ENCODE measurements at regions not wholly inside any gene's neighbourhood (a gene's known extent, or its start where the extent isn't known, plus 50 kb on each side); places are given as distances from the start of the nearest gene placed in this dataset.

DNA sequence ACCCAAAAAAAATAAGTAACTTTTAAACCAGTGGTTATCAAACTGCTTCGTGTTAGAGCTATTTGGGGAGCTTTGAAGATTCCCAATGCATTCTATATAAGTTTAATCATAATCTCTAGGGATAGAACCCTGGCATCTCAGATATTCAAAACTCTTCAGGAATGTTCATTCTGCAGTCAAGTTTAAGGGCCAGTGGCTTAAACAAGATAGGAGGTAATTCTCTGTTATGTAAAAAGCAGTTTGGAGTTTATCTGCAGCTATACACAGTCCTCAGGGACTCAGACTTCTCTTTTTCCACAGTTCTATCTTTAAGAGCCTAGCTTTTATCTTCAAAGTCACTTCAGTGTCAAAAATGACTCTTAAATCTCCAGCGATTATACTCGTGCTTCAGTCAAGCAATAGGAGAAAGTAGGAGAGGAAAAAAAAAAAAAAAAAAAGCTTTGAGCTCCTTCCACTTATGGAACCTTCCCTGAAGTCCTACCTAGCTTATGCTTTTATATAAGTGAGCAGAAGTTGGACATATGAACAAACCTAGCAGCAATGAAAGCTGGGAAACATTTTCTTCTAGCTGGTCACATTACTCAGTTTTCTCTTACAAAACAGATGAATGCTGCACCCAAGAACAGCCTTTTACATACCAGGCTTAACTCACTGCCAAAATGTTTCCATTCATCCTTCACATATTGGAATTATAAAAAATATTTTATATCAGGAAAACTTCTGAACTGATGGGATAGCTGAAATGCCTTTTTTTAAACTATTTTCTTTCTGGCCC, 302.8 kb downstream of the FSCB start:
- DNase-seq (ENCODE audit: low spot score) (no peak), FAIRE-seq (no peak), ATAC-seq (no peak)
- Histone ChIP-seq H3K9ac (ENCODE audit: insufficient read depth, low read depth, low read length) (no peak overlapping the region), H3K36me3 (replicated peaks in 1 of 2; ENCODE audit: control insufficient read depth in 1 of 2, insufficient read depth in 2 of 2, low read length in 2 of 2) (no peaks in the 10 kb centered on the region), H3K4me3 (replicated peaks in 1 of 3; ENCODE audit: insufficient read depth in 1 of 3, low read depth in 2 of 3, low read length in 3 of 3) (no peak overlapping the region), H3K27ac (ENCODE audit: extremely low read length, insufficient read depth, low read length) (no peak overlapping the region), H4K20me1 (ENCODE audit: insufficient read depth, low read length) (no peaks in the 10 kb centered on the region), H3K4me1 (ENCODE audit: insufficient read depth, low read length) (no peaks in the 10 kb centered on the region), H3K9me3 (ENCODE audit: low read length) (peaks cover 4% of the 10 kb centered on the region; the same call in 1 of the 2 replicates), H3K4me2 (ENCODE audit: low read depth, low read length) (no peak overlapping the region), H3K27me3 (ENCODE audit: control insufficient read depth in 1 of 2, insufficient read depth in 2 of 2, low read length in 2 of 2) (no peaks in the 10 kb centered on the region), H3K79me2 (ENCODE audit: insufficient read depth, low read length) (no peaks in the 10 kb centered on the region), H2AFZ (ENCODE audit: low read length) (no peak overlapping the region)
- no TSS peak for BruUV-seq (replicated peaks)
- ChIA-PET CTCF (ENCODE audit: low intra/inter-chr PET ratio, low total read pairs) (no interaction called here), POLR2A (no interaction called here)
- in situ Hi-C loops (cut with HindIII; ENCODE audit: extremely low pct_ligation_motif_present, low pct_unique_long_range_greater_than_20kb) (no loop called here), intact Hi-C loops (cut with micrococcal nuclease; ENCODE audit: unreplicated experiment) (no loop called here)
- TF ChIP-seq ZNF567 (CRISPR knock-in tag; IDR thresholded peaks at IDR 0.05; ENCODE audit: borderline replicate concordance): no peak
- no peak for TF ChIP-seq ATAD3A (CRISPR knock-in tag; IDR thresholded peaks at IDR 0.05)
- TF ChIP-seq, protein P1, sequence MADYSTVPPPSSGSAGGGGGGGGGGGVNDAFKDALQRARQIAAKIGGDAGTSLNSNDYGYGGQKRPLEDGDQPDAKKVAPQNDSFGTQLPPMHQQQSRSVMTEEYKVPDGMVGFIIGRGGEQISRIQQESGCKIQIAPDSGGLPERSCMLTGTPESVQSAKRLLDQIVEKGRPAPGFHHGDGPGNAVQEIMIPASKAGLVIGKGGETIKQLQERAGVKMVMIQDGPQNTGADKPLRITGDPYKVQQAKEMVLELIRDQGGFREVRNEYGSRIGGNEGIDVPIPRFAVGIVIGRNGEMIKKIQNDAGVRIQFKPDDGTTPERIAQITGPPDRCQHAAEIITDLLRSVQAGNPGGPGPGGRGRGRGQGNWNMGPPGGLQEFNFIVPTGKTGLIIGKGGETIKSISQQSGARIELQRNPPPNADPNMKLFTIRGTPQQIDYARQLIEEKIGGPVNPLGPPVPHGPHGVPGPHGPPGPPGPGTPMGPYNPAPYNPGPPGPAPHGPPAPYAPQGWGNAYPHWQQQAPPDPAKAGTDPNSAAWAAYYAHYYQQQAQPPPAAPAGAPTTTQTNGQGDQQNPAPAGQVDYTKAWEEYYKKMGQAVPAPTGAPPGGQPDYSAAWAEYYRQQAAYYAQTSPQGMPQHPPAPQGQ (CRISPR knock-in tag; IDR thresholded peaks at IDR 0.05; ENCODE audit: borderline replicate concordance): no peak
- TF ChIP-seq, protein P2, sequence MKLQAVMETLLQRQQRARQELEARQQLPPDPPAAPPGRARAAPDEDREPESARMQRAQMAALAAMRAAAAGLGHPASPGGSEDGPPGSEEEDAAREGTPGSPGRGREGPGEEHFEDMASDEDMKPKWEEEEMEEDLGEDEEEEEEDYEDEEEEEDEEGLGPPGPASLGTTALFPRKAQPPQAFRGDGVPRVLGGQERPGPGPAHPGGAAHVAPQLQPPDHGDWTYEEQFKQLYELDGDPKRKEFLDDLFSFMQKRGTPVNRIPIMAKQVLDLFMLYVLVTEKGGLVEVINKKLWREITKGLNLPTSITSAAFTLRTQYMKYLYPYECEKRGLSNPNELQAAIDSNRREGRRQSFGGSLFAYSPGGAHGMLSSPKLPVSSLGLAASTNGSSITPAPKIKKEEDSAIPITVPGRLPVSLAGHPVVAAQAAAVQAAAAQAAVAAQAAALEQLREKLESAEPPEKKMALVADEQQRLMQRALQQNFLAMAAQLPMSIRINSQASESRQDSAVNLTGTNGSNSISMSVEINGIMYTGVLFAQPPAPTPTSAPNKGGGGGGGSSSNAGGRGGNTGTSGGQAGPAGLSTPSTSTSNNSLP (IDR thresholded peaks at IDR 0.05; ENCODE audit: low read depth, low read length): no peak
- TF ChIP-seq IKZF1 (IDR thresholded peaks at IDR 0.05): no peak
- TF ChIP-seq ZNF33A (CRISPR knock-in tag; IDR thresholded peaks at IDR 0.05; ENCODE audit: borderline replicate concordance): no peak
- TF ChIP-seq ZNF562 (CRISPR knock-in tag; IDR thresholded peaks at IDR 0.05; ENCODE audit: borderline replicate concordance): no peak
- TF ChIP-seq MTF2 (CRISPR knock-in tag; IDR thresholded peaks at IDR 0.05; ENCODE audit: borderline replicate concordance): no peak
- no peak for TF ChIP-seq ZNF563 (CRISPR knock-in tag; IDR thresholded peaks at IDR 0.05)
- TF ChIP-seq NONO (IDR thresholded peaks at IDR 0.05): no peak
- no peak for TF ChIP-seq NONO (CRISPR knock-in tag; conservative IDR thresholded peaks at IDR 0.05)
- TF ChIP-seq, protein P3, sequence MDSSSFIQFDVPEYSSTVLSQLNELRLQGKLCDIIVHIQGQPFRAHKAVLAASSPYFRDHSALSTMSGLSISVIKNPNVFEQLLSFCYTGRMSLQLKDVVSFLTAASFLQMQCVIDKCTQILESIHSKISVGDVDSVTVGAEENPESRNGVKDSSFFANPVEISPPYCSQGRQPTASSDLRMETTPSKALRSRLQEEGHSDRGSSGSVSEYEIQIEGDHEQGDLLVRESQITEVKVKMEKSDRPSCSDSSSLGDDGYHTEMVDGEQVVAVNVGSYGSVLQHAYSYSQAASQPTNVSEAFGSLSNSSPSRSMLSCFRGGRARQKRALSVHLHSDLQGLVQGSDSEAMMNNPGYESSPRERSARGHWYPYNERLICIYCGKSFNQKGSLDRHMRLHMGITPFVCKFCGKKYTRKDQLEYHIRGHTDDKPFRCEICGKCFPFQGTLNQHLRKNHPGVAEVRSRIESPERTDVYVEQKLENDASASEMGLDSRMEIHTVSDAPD (CRISPR knock-in tag; IDR thresholded peaks at IDR 0.05): no peak
- TF ChIP-seq CENPT (CRISPR knock-in tag; IDR thresholded peaks at IDR 0.05; ENCODE audit: low read depth): no peak
- TF ChIP-seq ZNF180 (CRISPR knock-in tag; IDR thresholded peaks at IDR 0.05; ENCODE audit: borderline replicate concordance, low read depth): no peak
- TF ChIP-seq RFX1 (IDR thresholded peaks at IDR 0.05): no peak
- TF ChIP-seq, protein P4, sequence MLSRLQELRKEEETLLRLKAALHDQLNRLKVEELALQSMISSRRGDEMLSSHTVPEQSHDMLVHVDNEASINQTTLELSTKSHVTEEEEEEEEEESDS (CRISPR knock-in tag; IDR thresholded peaks at IDR 0.05; ENCODE audit: borderline replicate concordance): no peak
- TF ChIP-seq HOXA7 (CRISPR knock-in tag; IDR thresholded peaks at IDR 0.05): no peak
- no peak for TF ChIP-seq ZNF354B (CRISPR knock-in tag; IDR thresholded peaks at IDR 0.05)
- TF ChIP-seq AGO1 (IDR thresholded peaks at IDR 0.05; ENCODE audit: low read depth, low read length, poor library complexity, severe bottlenecking): no peak
- WGBS (ENCODE audit: low lambda C conversion rate): 3% methylated on average over 3 of the region's 3 CpGs
